Right kidney (tissue), 1 donor: ENCODE measurements at regions not wholly inside any gene's neighbourhood (a gene's known extent, or its start where the extent isn't known, plus 50 kb on each side); places are given as distances from the start of the nearest gene placed in this dataset.

Experiments
- DNase-seq: peaks from one replicate; pipeline ENCODE4 v3.0.0-alpha.2; 2016

- peak; percentile 41 for DNase-seq
Observed at GRCh38 chr11:97157221-97157740, 767.5 kb downstream of the JRKL start.

GRCh38 chr11:97158243-97158642 lies 768.4 kb downstream of the JRKL start:
- DNase-seq, result no peak

- DNase-seq, result no peak
Observed at GRCh38 chr11:97163631-97164191, 773.9 kb downstream of the JRKL start.

GRCh38 chr11:97201743-97202612 lies 812.2 kb downstream of the JRKL start:
- DNase-seq, result no peak

- DNase-seq, result no peak
Observed at GRCh38 chr11:97202613-97203292, 812.9 kb downstream of the JRKL start.

GRCh38 chr11:97218011-97218410 lies 828.2 kb downstream of the JRKL start:
- DNase-seq, result no peak

- no peak for DNase-seq
Observed at GRCh38 chr11:97223647-97224046, 833.8 kb downstream of the JRKL start.

- no peak for DNase-seq
Observed at GRCh38 chr11:97224396-97224795, 834.6 kb downstream of the JRKL start.

- DNase-seq, result no peak
Observed at GRCh38 chr11:97225794-97226193, 836.0 kb downstream of the JRKL start.

- DNase-seq, result no peak
Observed at GRCh38 chr11:97229936-97230335, 840.1 kb downstream of the JRKL start.

GRCh38 chr11:97231231-97231630 lies 841.4 kb downstream of the JRKL start:
- DNase-seq, result no peak

GRCh38 chr11:97234016-97234415 lies 844.2 kb downstream of the JRKL start:
- no peak for DNase-seq

- no peak for DNase-seq
Observed at GRCh38 chr11:97237151-97237550, 847.3 kb downstream of the JRKL start.

GRCh38 chr11:97247601-97248000 lies 857.8 kb downstream of the JRKL start:
- DNase-seq, result no peak

- DNase-seq, result no peak
Observed at GRCh38 chr11:97254790-97255189, 865.0 kb downstream of the JRKL start.

- DNase-seq, result no peak
Observed at GRCh38 chr11:97259434-97259833, 869.6 kb downstream of the JRKL start.

- DNase-seq, result no peak
Observed at GRCh38 chr11:97259884-97260283, 870.1 kb downstream of the JRKL start.

- no peak for DNase-seq
Observed at GRCh38 chr11:97263183-97263858, 873.5 kb downstream of the JRKL start.

GRCh38 chr11:97269527-97269926 lies 879.7 kb downstream of the JRKL start:
- DNase-seq, result no peak

- DNase-seq, result no peak
Observed at GRCh38 chr11:97279341-97279740, 889.5 kb downstream of the JRKL start.

GRCh38 chr11:97280347-97280746 lies 890.5 kb downstream of the JRKL start:
- DNase-seq, result no peak

GRCh38 chr11:97289823-97290222 lies 900.0 kb downstream of the JRKL start:
- DNase-seq, result no peak
